B cell (primary cell): ENCODE measurements at regions not wholly inside any gene's neighbourhood (a gene's known extent, or its start where the extent isn't known, plus 50 kb on each side); places are given as distances from the start of the nearest gene placed in this dataset.

Source experiments
- CTCF ChIP-seq: fragments of 200-600 bp; IDR thresholded peaks from one replicate; pipeline ENCODE4 v1.8.0; 2022; ENCODE audit warnings: antibody characterized with exemption, mild to moderate bottlenecking
- EZH2 ChIP-seq: IDR thresholded peaks from 2 replicates; pipeline ENCODE4 v1.6.1; 2012; ENCODE audit warnings: borderline replicate concordance, low read depth, mild to moderate bottlenecking, moderate library complexity, low read length; ENCODE audit not compliant: insufficient read depth, poor library complexity, severe bottlenecking

GRCh38 chr9:106783121-106783520 lies 79.8 kb upstream of the ZNF462 start:
- TF ChIP-seq CTCF = no peak
- no peak for TF ChIP-seq EZH2
